Thyroid gland (tissue), 4 donors: ENCODE measurements at regions not wholly inside any gene's neighbourhood (a gene's known extent, or its start where the extent isn't known, plus 50 kb on each side); places are given as distances from the start of the nearest gene placed in this dataset.

Experiments
- CTCF ChIP-seq, 6 experiments: fragments of 200-600 bp in 3 of 6; fragments of 450-650 bp in 3 of 6; sonication (generic) in 3 of 6; IDR thresholded peaks; one replicate each; pipeline ENCODE4 v1.5.1; 2016 to 2019; ENCODE audit warnings: antibody characterized with exemption in 6 of 6, mild to moderate bottlenecking in 2 of 6, inconsistent platforms in 1 of 6, moderate library complexity in 1 of 6
- POLR2A ChIP-seq, 2 donors: fragments of 450-650 bp; IDR thresholded peaks; one replicate each; pipeline ENCODE4 v1.6.1; 2017; ENCODE audit warnings: antibody characterized with exemption in 2 of 2, mild to moderate bottlenecking in 2 of 2, moderate library complexity in 1 of 2

DNA sequence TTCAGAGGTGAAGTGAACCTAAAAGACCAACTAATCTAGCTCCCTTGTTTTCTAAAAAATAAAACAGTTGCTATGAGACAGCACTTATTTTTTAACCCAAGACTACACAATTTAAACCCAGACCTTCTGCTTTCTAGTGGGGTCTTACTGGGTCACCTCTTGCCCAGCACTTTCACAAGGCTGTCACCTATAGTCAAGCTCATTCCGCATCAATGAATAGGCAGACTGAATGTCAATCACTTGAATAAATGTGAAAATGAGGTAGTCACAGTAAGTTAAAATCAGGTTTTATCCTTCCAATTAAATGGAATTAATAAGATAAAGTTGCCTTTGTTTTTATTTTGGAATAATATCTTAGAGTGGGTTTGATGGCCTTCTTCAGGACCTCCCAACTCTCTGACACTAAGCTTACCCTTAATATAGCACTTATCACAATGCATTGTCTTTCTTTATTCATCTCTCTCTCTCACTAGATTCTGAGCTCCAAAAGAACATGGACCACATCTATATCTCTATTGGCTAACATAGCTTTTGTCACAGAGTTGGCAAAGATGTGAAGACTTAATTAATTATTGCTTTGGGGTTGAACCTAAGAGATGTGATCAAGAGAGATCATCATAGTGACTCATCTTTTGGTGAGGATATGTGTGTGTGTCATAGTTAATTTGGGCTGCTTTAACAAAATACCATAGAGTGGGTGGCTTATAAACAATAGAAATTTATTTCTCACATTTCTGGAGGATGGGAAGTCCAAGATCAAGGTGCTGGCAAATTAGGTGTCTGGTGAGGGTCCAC, 248.7 kb upstream of the DAB1 start:
- no peak for TF ChIP-seq CTCF (IDR thresholded peaks at IDR 0.05)
- no peak for TF ChIP-seq POLR2A (IDR thresholded peaks at IDR 0.05)
